H1 (cell line): ENCODE measurements at regions not wholly inside any gene's neighbourhood (a gene's known extent, or its start where the extent isn't known, plus 50 kb on each side); places are given as distances from the start of the nearest gene placed in this dataset.

Experiments used
- BCL11A ChIP-seq, 2 experiments: IDR thresholded peaks; one replicate each; pipeline ENCODE4 v1.6.1; 2011; ENCODE audit warnings: low read depth in 2 of 2, low read length in 2 of 2, mild to moderate bottlenecking in 2 of 2
- JUND ChIP-seq: IDR thresholded peaks from 2 replicates; pipeline ENCODE4 v1.6.1; 2011; ENCODE audit warnings: mild to moderate bottlenecking, improper control_type of control experiment, low read length
- TF ChIP-seq, protein P1 (sequence below), 3 experiments: IDR thresholded peaks; 1 replicate in 2 of 3; 2 replicates in 1 of 3; pipeline versions ENCODE4 v1.5.1 to v1.6.1; 2011; ENCODE audit warnings: low read length in 3 of 3, mild to moderate bottlenecking in 3 of 3, inconsistent platforms in 2 of 3, low read depth in 1 of 3, moderate library complexity in 1 of 3; ENCODE audit not compliant: insufficient read depth in 1 of 3; ENCODE audit errors: control extremely low read depth in 1 of 3
- TF ChIP-seq, protein P2 (sequence below): IDR thresholded peaks from 2 replicates; pipeline ENCODE4 v1.6.1; 2011; ENCODE audit warnings: low read length, improper control_type of control experiment

DNA sequence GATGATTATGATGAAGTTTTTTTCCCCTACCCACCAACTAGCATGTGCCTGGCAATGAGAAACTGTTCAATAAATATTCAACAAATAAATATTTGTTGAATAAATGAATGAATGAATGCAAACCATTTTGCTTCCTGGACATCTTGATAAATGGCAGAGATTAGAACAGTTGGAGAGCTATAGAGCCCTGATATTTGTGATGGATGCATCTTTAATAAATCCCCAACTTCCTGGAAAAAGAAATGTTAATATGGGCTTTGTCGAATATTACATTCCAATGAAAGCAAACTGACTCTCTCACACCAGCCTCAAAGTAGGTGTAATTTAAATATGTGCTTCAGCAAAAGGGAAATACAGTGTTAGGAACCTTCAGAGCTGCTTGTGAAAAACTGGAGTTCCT is 419.7 kb downstream of the MID1IP1 start:
- TF ChIP-seq BCL11A (IDR thresholded peaks at IDR 0.05; ENCODE audit: low read depth in 2 of 2, low read length in 2 of 2) (no peak), JUND (no peak)
- TF ChIP-seq, protein P1, sequence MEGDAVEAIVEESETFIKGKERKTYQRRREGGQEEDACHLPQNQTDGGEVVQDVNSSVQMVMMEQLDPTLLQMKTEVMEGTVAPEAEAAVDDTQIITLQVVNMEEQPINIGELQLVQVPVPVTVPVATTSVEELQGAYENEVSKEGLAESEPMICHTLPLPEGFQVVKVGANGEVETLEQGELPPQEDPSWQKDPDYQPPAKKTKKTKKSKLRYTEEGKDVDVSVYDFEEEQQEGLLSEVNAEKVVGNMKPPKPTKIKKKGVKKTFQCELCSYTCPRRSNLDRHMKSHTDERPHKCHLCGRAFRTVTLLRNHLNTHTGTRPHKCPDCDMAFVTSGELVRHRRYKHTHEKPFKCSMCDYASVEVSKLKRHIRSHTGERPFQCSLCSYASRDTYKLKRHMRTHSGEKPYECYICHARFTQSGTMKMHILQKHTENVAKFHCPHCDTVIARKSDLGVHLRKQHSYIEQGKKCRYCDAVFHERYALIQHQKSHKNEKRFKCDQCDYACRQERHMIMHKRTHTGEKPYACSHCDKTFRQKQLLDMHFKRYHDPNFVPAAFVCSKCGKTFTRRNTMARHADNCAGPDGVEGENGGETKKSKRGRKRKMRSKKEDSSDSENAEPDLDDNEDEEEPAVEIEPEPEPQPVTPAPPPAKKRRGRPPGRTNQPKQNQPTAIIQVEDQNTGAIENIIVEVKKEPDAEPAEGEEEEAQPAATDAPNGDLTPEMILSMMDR (IDR thresholded peaks at IDR 0.05; ENCODE audit: control extremely low read depth in 1 of 3, insufficient read depth in 1 of 3, low read depth in 1 of 3, low read length in 3 of 3): no peak
- TF ChIP-seq, protein P2, sequence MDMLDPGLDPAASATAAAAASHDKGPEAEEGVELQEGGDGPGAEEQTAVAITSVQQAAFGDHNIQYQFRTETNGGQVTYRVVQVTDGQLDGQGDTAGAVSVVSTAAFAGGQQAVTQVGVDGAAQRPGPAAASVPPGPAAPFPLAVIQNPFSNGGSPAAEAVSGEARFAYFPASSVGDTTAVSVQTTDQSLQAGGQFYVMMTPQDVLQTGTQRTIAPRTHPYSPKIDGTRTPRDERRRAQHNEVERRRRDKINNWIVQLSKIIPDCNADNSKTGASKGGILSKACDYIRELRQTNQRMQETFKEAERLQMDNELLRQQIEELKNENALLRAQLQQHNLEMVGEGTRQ: no peak
